ENCODE measurements at regions not wholly inside any gene's neighbourhood (a gene's known extent, or its start where the extent isn't known, plus 50 kb on each side); places are given as distances from the start of the nearest gene placed in this dataset.

DNA sequence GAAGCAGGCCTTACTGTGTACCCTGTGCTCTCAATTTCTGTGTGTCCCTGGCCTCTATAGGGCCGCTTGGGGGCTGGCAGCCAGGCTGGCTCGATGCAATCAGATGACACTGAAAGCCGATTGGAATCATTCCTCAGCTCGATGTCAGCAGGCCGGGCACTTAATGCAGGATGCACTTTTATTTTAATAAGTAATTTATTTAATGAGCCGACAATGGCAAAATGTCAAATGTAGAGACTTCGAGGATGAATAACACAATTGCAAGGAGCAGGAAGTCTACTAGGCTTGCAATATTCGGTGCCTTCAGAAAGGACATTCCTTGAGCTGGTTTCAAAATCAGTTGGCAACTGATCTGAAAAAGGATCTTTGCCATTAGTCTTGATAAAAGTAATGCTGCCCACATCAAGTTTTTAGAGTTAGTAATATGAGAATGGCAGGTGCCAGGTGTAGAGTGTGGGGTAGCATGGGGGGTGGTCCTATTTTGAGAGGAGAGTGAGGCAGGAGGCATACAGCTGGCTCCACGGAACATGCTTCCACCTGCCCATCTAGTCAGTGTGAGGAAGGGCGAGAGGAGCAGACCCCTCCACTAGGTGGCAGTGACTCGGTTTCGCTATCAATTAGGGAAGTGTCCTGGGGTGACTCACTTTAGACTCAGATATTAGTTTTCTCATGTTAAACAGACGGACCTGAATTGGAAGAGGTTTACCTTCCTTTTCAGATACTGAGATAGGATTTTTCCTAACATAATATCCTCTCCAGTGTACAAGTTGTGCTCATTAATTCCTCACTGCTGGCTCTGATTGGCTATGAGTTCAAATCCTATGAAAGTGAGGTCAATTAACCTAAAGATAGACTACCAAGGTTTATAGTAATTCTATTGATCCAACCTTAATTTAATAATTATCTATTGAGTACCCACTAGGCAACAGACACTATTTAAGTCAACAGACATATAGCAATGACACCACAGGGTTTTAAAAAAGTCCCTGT is 80.9 kb downstream of the NABP1 start:
- no peak overlapping the region for H3K4me3 ChIP-seq (ENCODE audit: low read depth, low read length)
- TF ChIP-seq, protein P1, sequence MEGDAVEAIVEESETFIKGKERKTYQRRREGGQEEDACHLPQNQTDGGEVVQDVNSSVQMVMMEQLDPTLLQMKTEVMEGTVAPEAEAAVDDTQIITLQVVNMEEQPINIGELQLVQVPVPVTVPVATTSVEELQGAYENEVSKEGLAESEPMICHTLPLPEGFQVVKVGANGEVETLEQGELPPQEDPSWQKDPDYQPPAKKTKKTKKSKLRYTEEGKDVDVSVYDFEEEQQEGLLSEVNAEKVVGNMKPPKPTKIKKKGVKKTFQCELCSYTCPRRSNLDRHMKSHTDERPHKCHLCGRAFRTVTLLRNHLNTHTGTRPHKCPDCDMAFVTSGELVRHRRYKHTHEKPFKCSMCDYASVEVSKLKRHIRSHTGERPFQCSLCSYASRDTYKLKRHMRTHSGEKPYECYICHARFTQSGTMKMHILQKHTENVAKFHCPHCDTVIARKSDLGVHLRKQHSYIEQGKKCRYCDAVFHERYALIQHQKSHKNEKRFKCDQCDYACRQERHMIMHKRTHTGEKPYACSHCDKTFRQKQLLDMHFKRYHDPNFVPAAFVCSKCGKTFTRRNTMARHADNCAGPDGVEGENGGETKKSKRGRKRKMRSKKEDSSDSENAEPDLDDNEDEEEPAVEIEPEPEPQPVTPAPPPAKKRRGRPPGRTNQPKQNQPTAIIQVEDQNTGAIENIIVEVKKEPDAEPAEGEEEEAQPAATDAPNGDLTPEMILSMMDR (IDR thresholded peaks at IDR 0.05; ENCODE audit: borderline replicate concordance, insufficient read depth, low read depth, low read length): peak; percentile 91

DNA sequence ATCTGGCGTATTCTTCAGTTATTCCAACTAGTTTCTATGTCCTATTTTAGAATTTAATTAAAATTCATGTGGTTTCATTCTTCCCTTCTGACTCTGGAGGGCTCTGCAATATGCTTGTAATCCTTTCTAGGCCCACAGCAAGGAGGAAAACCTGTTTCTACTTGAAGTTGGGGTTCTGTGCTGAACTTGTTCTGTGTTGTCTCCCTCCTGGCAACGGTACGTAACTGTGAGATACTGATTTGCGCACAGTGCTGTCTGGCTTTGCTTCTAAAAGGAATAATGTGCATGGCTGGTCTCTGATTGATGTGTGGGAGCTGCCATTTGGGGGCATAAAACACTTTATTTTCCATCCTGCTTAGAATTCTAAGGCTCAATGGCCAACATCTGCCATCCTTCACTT is 81.7 kb downstream of the NABP1 start:
- TF ChIP-seq, protein P1 (IDR thresholded peaks at IDR 0.05; ENCODE audit: borderline replicate concordance, insufficient read depth, low read depth, low read length): no peak
- no peak overlapping the region for H3K4me3 ChIP-seq (ENCODE audit: low read depth, low read length)

DNA sequence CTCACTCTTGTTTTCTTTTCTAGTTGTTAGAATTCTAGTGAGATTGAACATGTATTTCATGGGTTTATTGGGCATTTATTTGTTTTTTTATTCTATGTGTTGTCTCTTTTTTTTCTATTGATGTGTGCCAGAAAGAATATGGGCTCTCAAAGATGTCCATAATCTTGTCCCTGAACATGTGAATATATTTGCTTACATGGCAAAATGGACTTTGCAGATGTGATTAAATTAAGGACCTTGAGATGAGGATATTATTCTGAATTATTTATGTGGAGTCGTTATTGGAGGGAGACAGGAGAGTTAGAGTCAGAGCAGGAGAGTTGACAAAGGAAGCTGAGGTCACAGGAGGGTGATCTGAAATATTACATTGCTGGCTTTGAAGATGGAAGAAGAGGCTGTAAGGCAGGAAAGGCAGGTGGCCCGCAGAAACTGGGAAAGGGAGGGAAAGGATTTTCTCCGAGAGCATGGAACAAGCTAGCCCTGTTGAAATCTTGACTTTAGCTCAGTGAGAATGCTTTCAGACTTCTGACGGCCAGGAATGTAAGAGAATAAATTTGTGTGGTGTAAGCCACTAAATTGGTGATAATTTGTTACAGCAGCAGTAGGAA is 82.8 kb downstream of the NABP1 start:
- H3K4me3 ChIP-seq (ENCODE audit: low read depth, low read length): no peak overlapping the region
- TF ChIP-seq, protein P1 (IDR thresholded peaks at IDR 0.05; ENCODE audit: borderline replicate concordance, insufficient read depth, low read depth, low read length): no peak

DNA sequence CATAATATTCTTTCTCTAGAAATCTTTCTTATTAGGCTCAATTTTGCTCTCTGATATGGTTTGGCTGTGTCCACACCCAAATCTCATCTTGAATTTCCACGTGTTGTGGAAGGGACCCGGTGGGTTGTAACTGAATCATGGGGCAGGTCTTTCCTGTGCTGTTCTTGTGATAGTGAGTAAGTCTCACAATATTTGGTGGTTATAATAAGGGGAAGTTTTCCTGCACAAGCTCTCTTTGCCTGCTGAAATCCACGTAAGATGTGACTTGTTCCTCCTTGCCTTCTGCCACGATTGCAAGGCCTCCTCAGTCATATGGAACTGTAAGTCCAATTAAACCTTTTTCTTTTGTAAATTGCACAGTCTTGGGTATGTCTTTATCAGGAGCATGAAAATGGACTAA is 73.8 kb downstream of the CAVIN2 start:
- no peak overlapping the region for H3K4me3 ChIP-seq (ENCODE audit: low read depth, low read length)
- TF ChIP-seq, protein P1 (IDR thresholded peaks at IDR 0.05; ENCODE audit: borderline replicate concordance, insufficient read depth, low read depth, low read length): no peak

DNA sequence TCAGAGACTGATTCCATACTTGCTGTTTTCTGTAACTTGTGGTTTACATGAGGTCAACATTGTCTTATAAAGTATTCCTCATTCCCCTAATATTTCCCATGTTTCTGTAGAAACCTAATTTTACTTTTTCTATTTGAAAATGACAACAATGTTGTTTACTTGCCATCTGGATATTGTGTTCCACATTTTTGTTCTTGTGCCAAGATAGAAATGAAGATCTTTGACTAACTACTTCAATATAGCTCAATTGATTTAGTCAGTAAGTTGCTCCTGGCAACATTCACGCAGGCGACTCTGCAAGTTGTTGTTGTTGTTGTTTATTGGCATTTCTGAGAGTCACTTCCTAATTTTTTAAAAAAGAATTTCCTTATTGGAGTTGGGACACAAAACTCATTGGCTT is 69.5 kb downstream of the CAVIN2 start:
- TF ChIP-seq, protein P1 (IDR thresholded peaks at IDR 0.05; ENCODE audit: borderline replicate concordance, insufficient read depth, low read depth, low read length): no peak
- H3K4me3 ChIP-seq (ENCODE audit: low read depth, low read length): no peak overlapping the region

DNA sequence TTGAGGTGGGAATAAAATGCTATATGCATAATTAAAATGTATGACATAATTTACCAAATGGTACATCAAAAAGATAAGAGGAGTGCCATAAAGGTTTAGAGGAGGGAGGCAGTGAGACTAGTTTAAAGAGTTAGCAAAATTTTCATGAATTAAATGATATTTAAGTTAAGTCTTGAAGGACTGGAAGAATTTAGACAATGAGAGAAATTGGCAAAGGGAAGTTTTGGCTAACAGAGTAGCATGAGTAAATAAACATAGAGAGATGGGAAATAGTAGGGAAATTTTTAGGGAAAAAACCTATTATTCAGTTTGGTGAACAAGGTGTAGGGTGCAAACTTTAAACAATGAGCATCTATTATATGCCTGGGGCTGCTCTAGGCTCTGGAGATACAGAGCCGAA is 68.8 kb downstream of the CAVIN2 start:
- H3K4me3 ChIP-seq (ENCODE audit: low read depth, low read length): no peak overlapping the region
- TF ChIP-seq, protein P1 (IDR thresholded peaks at IDR 0.05; ENCODE audit: borderline replicate concordance, insufficient read depth, low read depth, low read length): no peak

All from GM12875 (cell line).